CD14-positive monocyte (primary cell): ENCODE measurements at regions not wholly inside any gene's neighbourhood (a gene's known extent, or its start where the extent isn't known, plus 50 kb on each side); places are given as distances from the start of the nearest gene placed in this dataset.

Experiments
- DNase-seq, 3 donors: peaks; one replicate each; pipeline ENCODE4 v3.0.0-alpha.2; 2011 to 2022
- H2AFZ ChIP-seq: 2 replicates; pipeline ENCODE4 v1.6.0; 2012; ENCODE audit warnings: mild to moderate bottlenecking, low read depth, low read length, inconsistent platforms; ENCODE audit not compliant: insufficient read depth, poor library complexity, severe bottlenecking
- H3K27ac ChIP-seq, 2 donors: 1 replicate in 1 of 2; 2 replicates in 1 of 2; pipeline ENCODE4 v1.5.1; 2012 to 2013; ENCODE audit warnings: low read length in 2 of 2, control low read depth in 1 of 2, inconsistent platforms in 1 of 2, low read depth in 1 of 2, mild to moderate bottlenecking in 1 of 2
- H3K27me3 ChIP-seq, 2 donors: one replicate each; pipeline versions ENCODE4 v1.6.0 to v1.6.1; 2011 to 2013; ENCODE audit warnings: low read length in 2 of 2; ENCODE audit not compliant: control insufficient read depth in 2 of 2, insufficient read depth in 2 of 2
- H3K36me3 ChIP-seq, 2 donors: replicated peaks in 1 of 2; 1 replicate in 1 of 2; 2 replicates in 1 of 2; pipeline versions ENCODE4 v1.5.1 to v1.6.1; 2012 to 2013; ENCODE audit warnings: low read length in 2 of 2, control low read depth in 1 of 2, inconsistent platforms in 1 of 2, mild to moderate bottlenecking in 1 of 2; ENCODE audit not compliant: insufficient read depth in 2 of 2, control insufficient read depth in 1 of 2
- H3K4me1 ChIP-seq, 2 donors: 1 replicate in 1 of 2; 2 replicates in 1 of 2; pipeline versions ENCODE4 v1.5.1 to v1.6.1; 2012 to 2013; ENCODE audit warnings: low read length in 2 of 2, control low read depth in 1 of 2, inconsistent platforms in 1 of 2, mild to moderate bottlenecking in 1 of 2, moderate library complexity in 1 of 2; ENCODE audit not compliant: insufficient read depth in 2 of 2, control insufficient read depth in 1 of 2
- H3K4me2 ChIP-seq: replicated peaks from 2 replicates; pipeline ENCODE3; 2012; ENCODE audit warnings: low read length, moderate library complexity, mild to moderate bottlenecking; ENCODE audit not compliant: poor library complexity, severe bottlenecking; ENCODE audit errors: extremely low read depth
- H3K4me3 ChIP-seq, 3 experiments: fragments of 200-600 bp in 1 of 3; sonication (generic) in 1 of 3; replicated peaks in 1 of 3; 1 replicate in 2 of 3; 2 replicates in 1 of 3; pipeline ENCODE4 v1.5.1; 2011 to 2013; ENCODE audit warnings: low read length in 3 of 3, mild to moderate bottlenecking in 3 of 3, control low read depth in 2 of 3, low read depth in 2 of 3, inconsistent platforms in 1 of 3, moderate library complexity in 1 of 3
- H3K79me2 ChIP-seq: 2 replicates; pipeline ENCODE4 v1.6.0; 2012; ENCODE audit warnings: mild to moderate bottlenecking, control low read depth, inconsistent platforms, low read length, moderate library complexity; ENCODE audit not compliant: insufficient read depth
- H3K9ac ChIP-seq: 2 replicates; pipeline ENCODE4 v1.6.0; 2017; ENCODE audit warnings: low read length, mild to moderate bottlenecking; ENCODE audit not compliant: insufficient read depth, poor library complexity, severe bottlenecking
- H3K9me3 ChIP-seq, 2 donors: replicated peaks in 1 of 2; 1 replicate in 1 of 2; 2 replicates in 1 of 2; pipeline versions ENCODE4 v1.5.1 to v1.6.1; 2012 to 2013; ENCODE audit warnings: low read length in 2 of 2, control low read depth in 1 of 2; ENCODE audit not compliant: control insufficient read depth in 1 of 2, insufficient read depth in 1 of 2
- H4K20me1 ChIP-seq: 2 replicates; pipeline ENCODE4 v1.6.0; 2012; ENCODE audit warnings: mild to moderate bottlenecking, low read length, control low read depth, moderate library complexity; ENCODE audit not compliant: insufficient read depth
- H3K27ac Mint-ChIP-seq, 7 donors: one replicate each; pipeline ENCODE4 v1.8.0; 2020; ENCODE audit warnings: mild to moderate bottlenecking in 7 of 7, mixed read lengths in 7 of 7, moderate library complexity in 6 of 7, inconsistent platforms in 2 of 7
- H3K27me3 Mint-ChIP-seq, 3 donors: one replicate each; pipeline ENCODE4 v1.8.0; 2021 to 2022; ENCODE audit warnings: low read depth in 3 of 3, mild to moderate bottlenecking in 3 of 3, mixed read lengths in 3 of 3, moderate library complexity in 3 of 3, inconsistent platforms in 1 of 3
- H3K36me3 Mint-ChIP-seq, 2 donors: one replicate each; pipeline ENCODE4 v1.8.0; 2020; ENCODE audit warnings: mixed read lengths in 2 of 2, inconsistent platforms in 1 of 2, mild to moderate bottlenecking in 1 of 2
- H3K4me1 Mint-ChIP-seq: one replicate; pipeline ENCODE4 v1.8.0; 2020; ENCODE audit warnings: mild to moderate bottlenecking, mixed read lengths
- H3K4me3 Mint-ChIP-seq, 2 donors: one replicate each; pipeline ENCODE4 v1.8.0; 2020; ENCODE audit warnings: mild to moderate bottlenecking in 2 of 2, mixed read lengths in 2 of 2, moderate library complexity in 1 of 2
- H3K9me3 Mint-ChIP-seq, 7 donors: one replicate each; pipeline ENCODE4 v1.8.0; 2020 to 2022; ENCODE audit warnings: mixed read lengths in 7 of 7, mild to moderate bottlenecking in 6 of 7, moderate library complexity in 6 of 7, inconsistent platforms in 2 of 7
- WGBS: methylation state at CpG from one replicate; pipeline ENCODE4 v1.1.5; 2013; ENCODE audit warnings: missing lambda C conversion rate; ENCODE audit not compliant: insufficient coverage; 5-methylcytosine and 5-hydroxymethylcytosine counted together
- intact Hi-C, 2 donors: fragments of 100-400 bp; cut with micrococcal nuclease; formaldehyde crosslinking; loops; one replicate each; pipeline versions ENCODE4 v1.15.0 to v1.15.1; 2023
- TF ChIP-seq, protein P1 (sequence below): fragments of 200-600 bp; IDR thresholded peaks from one replicate; pipeline ENCODE4 v1.8.0; 2022; ENCODE audit warnings: antibody characterized with exemption, mild to moderate bottlenecking

DNA sequence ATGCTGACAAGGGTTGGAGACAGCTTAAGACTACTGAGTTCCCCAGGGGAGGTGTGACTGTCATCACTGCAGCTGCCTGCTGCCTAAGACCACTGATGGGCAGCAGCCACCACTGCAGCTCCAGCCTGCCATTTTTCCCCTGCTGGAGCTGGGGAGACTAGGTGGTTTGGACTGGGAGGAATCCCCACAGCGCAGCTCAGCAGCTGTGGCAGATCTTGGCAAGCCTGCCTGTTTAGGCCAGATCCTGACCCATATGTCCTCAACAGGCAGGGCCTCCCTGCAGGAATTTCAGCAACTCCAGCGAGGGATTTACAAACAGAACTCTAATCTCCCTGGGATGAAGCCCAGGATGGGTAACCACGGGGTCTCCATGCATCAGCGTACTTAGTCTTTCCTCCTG, 356.4 kb upstream of the TOM1L1 start:
- no peaks in the 10 kb centered on the region for H3K27me3 Mint-ChIP-seq
- Histone ChIP-seq H3K4me2 (no peak overlapping the region), H3K9ac (no peak overlapping the region), H3K36me3 (no peaks in the 10 kb centered on the region), H3K27me3 (no peaks in the 10 kb centered on the region), H2AFZ (no peak overlapping the region), H4K20me1 (no peaks in the 10 kb centered on the region), H3K4me3 (no peak overlapping the region), H3K4me1 (no peaks in the 10 kb centered on the region), H3K27ac (no peak overlapping the region), H3K9me3 (peaks cover 0 to 8% of the 10 kb centered on the region in 2 donors), H3K79me2 (no peaks in the 10 kb centered on the region)
- no peaks in the 10 kb centered on the region for H3K4me1 Mint-ChIP-seq
- 80% methylated on average over 4 of the region's 4 CpGs for WGBS
- H3K9me3 Mint-ChIP-seq = peaks cover 0 to 7% (median 4%) of the 10 kb centered on the region in 7 donors
- TF ChIP-seq, protein P1, sequence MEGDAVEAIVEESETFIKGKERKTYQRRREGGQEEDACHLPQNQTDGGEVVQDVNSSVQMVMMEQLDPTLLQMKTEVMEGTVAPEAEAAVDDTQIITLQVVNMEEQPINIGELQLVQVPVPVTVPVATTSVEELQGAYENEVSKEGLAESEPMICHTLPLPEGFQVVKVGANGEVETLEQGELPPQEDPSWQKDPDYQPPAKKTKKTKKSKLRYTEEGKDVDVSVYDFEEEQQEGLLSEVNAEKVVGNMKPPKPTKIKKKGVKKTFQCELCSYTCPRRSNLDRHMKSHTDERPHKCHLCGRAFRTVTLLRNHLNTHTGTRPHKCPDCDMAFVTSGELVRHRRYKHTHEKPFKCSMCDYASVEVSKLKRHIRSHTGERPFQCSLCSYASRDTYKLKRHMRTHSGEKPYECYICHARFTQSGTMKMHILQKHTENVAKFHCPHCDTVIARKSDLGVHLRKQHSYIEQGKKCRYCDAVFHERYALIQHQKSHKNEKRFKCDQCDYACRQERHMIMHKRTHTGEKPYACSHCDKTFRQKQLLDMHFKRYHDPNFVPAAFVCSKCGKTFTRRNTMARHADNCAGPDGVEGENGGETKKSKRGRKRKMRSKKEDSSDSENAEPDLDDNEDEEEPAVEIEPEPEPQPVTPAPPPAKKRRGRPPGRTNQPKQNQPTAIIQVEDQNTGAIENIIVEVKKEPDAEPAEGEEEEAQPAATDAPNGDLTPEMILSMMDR = no peak
- no peak overlapping the region for H3K4me3 Mint-ChIP-seq
- intact Hi-C loops = no loop called here
- no peaks in the 10 kb centered on the region for H3K36me3 Mint-ChIP-seq
- DNase-seq = no peak
- no peak overlapping the region for H3K27ac Mint-ChIP-seq

DNA sequence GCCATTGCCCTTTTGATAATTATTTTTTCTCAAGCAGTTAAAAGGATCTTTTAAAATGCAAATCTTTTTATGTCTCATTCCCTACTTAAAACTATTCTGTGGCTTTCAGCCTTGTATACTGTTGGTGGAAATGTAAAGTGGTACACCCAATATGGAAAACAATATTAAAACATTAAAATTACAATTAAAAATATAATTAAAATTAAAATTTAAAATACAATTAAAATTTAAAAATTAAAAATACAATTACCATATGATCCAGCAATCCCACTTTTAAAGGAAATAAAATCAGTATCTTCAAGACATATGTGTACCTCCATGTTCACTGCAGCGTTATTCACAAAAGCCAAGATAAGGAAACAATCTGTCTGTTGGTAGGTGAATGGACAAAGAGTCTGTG, 340.8 kb upstream of the TOM1L1 start:
- no peaks in the 10 kb centered on the region for H3K79me2 ChIP-seq
- no peak for DNase-seq
- no peaks in the 10 kb centered on the region for H3K27me3 ChIP-seq
- H3K27ac Mint-ChIP-seq = no peak overlapping the region
- H3K4me1 Mint-ChIP-seq = no peaks in the 10 kb centered on the region
- no peaks in the 10 kb centered on the region for H3K4me1 ChIP-seq
- H3K36me3 ChIP-seq = no peaks in the 10 kb centered on the region
- peaks cover 4 to 6% of the 10 kb centered on the region in 2 donors for H3K9me3 ChIP-seq
- H3K27ac ChIP-seq = no peak overlapping the region
- H3K4me3 ChIP-seq = no peak overlapping the region
- no peak overlapping the region for H3K4me2 ChIP-seq
- no peak overlapping the region for H3K9ac ChIP-seq
- H3K9me3 Mint-ChIP-seq = peaks cover 0 to 13% (median 6%) of the 10 kb centered on the region in 7 donors
- TF ChIP-seq, protein P1 = no peak
- intact Hi-C loops = no loop called here
- H3K36me3 Mint-ChIP-seq = no peaks in the 10 kb centered on the region
- no CpG with 5 or more reads among the region's 1 CpG for WGBS
- no peak overlapping the region for H3K4me3 Mint-ChIP-seq
- H2AFZ ChIP-seq = no peak overlapping the region
- no peaks in the 10 kb centered on the region for H3K27me3 Mint-ChIP-seq
- H4K20me1 ChIP-seq = no peaks in the 10 kb centered on the region
